Tibial nerve (tissue), 4 donors: ENCODE measurements at regions not wholly inside any gene's neighbourhood (a gene's known extent, or its start where the extent isn't known, plus 50 kb on each side); places are given as distances from the start of the nearest gene placed in this dataset.

Source experiments
- DNase-seq, 2 donors: peaks; one replicate each; pipeline ENCODE4 v3.0.0-alpha.2; 2019; ENCODE audit warnings: low spot score in 2 of 2
- H3K27ac ChIP-seq, 4 donors: fragments of 200-600 bp; sonication (generic) in 3 of 4; one replicate each; pipeline ENCODE4 v1.5.1; 2017 to 2019; ENCODE audit warnings: mild to moderate bottlenecking in 1 of 4
- H3K27me3 ChIP-seq, 2 donors: fragments of 200-600 bp; sonication (generic) in 1 of 2; one replicate each; pipeline versions ENCODE4 v1.5.1 to v1.6.0; 2017 to 2019
- H3K36me3 ChIP-seq, 3 donors: fragments of 200-600 bp; sonication (generic); one replicate each; pipeline ENCODE4 v1.5.1; 2018 to 2019
- H3K4me1 ChIP-seq, 4 donors: fragments of 200-600 bp; sonication (generic) in 3 of 4; one replicate each; pipeline ENCODE4 v1.5.1; 2017 to 2019
- H3K4me3 ChIP-seq, 4 donors: fragments of 200-600 bp; sonication (generic) in 3 of 4; one replicate each; pipeline ENCODE4 v1.5.1; 2017 to 2019; ENCODE audit warnings: mild to moderate bottlenecking in 1 of 4, moderate library complexity in 1 of 4
- H3K9me3 ChIP-seq, 4 donors: fragments of 200-600 bp; sonication (generic) in 3 of 4; one replicate each; pipeline ENCODE4 v1.5.1; 2017 to 2019
- EP300 ChIP-seq, 2 donors: sonication (generic); formaldehyde crosslinking; IDR thresholded peaks; one replicate each; pipeline ENCODE4 v1.6.1; 2017; ENCODE audit warnings: antibody characterized with exemption in 2 of 2, mild to moderate bottlenecking in 1 of 2
- POLR2A ChIP-seq, 2 donors: fragments of 450-650 bp; IDR thresholded peaks; one replicate each; pipeline ENCODE4 v1.6.1; 2017; ENCODE audit warnings: antibody characterized with exemption in 2 of 2, mild to moderate bottlenecking in 2 of 2, moderate library complexity in 2 of 2
- WGBS, 2 donors: methylation state at CpG; one replicate each; pipeline ENCODE4 v1.1.5; 2018; 5-methylcytosine and 5-hydroxymethylcytosine counted together
- TF ChIP-seq, protein P1 (sequence below), 5 experiments: fragments of 200-600 bp in 3 of 5; fragments of 450-650 bp in 2 of 5; sonication (generic) in 3 of 5; IDR thresholded peaks; one replicate each; pipeline ENCODE4 v1.5.1; 2016 to 2019; ENCODE audit warnings: antibody characterized with exemption in 5 of 5, mild to moderate bottlenecking in 3 of 5, moderate library complexity in 2 of 5

DNA sequence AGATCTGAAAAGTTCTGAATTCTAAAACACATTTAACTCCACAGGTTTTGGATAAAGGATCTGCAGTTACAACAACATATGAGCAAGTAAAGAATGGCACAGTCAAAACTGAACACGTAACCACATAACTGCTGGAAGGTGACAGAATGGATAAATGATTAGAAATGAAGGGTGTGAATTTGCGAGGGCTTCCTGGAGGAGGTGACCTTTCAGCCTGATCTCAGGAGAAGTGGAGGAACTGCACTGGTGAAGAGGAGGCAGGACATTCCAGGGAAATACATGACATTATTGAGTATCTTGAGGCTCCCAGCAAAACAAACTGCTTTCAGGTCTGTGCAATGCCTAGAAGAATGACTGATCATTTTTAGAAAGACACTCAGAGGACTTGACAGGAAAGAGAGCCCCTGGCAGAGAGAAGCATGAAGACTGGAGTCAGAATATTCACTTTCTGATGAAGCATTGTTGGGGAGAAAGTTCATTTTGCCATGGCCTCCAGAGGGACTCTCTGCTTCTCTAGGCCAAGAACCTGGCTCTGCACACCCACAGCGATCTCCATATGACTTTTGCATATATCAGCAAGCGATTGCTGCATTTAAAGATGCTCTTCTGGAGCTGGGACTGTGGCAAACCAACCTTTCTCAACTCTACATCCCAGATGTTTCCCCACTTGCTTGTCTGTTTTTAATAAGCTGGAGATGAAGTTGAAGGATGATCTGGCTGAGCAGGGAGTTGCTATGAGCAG, 122.7 kb upstream of the FAM78B start:
- Histone ChIP-seq H3K27ac (no peak overlapping the region), H3K36me3 (no peaks in the 10 kb centered on the region), H3K27me3 (no peaks in the 10 kb centered on the region), H3K9me3 (no peaks in the 10 kb centered on the region), H3K4me3 (no peak overlapping the region), H3K4me1 (no peaks in the 10 kb centered on the region)
- TF ChIP-seq EP300 (IDR thresholded peaks at IDR 0.05) = no peak
- no peak for DNase-seq
- 78 to 85% methylated on average over 4 of the region's 4 CpGs for WGBS, 2 donors

DNA sequence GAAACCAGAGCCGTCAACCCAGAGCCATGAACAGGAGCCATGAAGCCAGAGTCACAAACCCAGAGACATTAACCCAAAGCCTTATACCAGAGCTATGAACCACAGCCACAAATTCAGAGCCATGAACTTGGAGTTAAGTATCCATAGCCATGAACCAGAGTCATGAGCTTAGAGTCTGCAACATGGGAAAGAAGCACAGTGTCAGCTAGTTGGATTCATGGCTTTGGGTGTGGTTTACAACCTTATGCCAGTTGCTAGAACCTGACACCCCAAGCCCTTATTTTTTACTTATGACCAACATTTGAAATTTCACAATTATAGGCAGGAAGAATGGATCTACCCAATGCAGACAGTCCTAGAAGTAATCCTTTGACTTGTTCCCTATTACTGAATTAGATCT, 128.9 kb upstream of the FAM78B start:
- Histone ChIP-seq H3K9me3 (no peaks in the 10 kb centered on the region), H3K27ac (no peak overlapping the region), H3K4me3 (no peak overlapping the region), H3K27me3 (no peaks in the 10 kb centered on the region), H3K36me3 (no peaks in the 10 kb centered on the region), H3K4me1 (no peaks in the 10 kb centered on the region)
- TF ChIP-seq, protein P1, sequence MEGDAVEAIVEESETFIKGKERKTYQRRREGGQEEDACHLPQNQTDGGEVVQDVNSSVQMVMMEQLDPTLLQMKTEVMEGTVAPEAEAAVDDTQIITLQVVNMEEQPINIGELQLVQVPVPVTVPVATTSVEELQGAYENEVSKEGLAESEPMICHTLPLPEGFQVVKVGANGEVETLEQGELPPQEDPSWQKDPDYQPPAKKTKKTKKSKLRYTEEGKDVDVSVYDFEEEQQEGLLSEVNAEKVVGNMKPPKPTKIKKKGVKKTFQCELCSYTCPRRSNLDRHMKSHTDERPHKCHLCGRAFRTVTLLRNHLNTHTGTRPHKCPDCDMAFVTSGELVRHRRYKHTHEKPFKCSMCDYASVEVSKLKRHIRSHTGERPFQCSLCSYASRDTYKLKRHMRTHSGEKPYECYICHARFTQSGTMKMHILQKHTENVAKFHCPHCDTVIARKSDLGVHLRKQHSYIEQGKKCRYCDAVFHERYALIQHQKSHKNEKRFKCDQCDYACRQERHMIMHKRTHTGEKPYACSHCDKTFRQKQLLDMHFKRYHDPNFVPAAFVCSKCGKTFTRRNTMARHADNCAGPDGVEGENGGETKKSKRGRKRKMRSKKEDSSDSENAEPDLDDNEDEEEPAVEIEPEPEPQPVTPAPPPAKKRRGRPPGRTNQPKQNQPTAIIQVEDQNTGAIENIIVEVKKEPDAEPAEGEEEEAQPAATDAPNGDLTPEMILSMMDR (IDR thresholded peaks at IDR 0.05) = no peak
- no peak for TF ChIP-seq EP300 (IDR thresholded peaks at IDR 0.05)
- TF ChIP-seq POLR2A (IDR thresholded peaks at IDR 0.05) = no peak
- DNase-seq = no peak
- 94 to 100% methylated on average over 1 of the region's 1 CpG for WGBS, 2 donors

DNA sequence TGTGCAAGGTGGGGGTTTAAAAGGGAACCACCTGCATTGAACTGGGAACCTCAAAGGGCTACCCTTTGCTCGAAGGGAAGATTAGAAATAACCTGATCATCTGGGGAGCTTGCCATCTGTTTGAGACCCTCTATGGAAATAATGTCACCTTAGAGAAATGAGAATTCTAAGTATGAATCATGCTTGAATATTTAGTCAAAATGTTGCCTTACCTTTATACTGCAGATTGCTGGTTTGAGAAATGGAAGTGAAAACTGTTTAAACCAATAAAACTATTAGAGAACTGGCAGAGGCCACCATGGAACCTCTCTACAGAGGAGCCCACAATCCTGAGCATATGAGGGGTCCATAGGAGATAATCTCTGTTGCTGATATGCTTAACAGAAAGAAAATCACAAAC, 131.2 kb upstream of the FAM78B start:
- DNase-seq = no peak
- H3K4me3 ChIP-seq = no peak overlapping the region
- H3K9me3 ChIP-seq = no peaks in the 10 kb centered on the region
- H3K27ac ChIP-seq = no peak overlapping the region
- no peak for TF ChIP-seq EP300 (IDR thresholded peaks at IDR 0.05)
- TF ChIP-seq, protein P1 (IDR thresholded peaks at IDR 0.05) = no peak
- TF ChIP-seq POLR2A (IDR thresholded peaks at IDR 0.05) = no peak
- H3K27me3 ChIP-seq = no peaks in the 10 kb centered on the region
- H3K4me1 ChIP-seq = no peaks in the 10 kb centered on the region
- no peaks in the 10 kb centered on the region for H3K36me3 ChIP-seq
- WGBS, 2 donors = 78 to 89% methylated on average over 1 of the region's 1 CpG

DNA sequence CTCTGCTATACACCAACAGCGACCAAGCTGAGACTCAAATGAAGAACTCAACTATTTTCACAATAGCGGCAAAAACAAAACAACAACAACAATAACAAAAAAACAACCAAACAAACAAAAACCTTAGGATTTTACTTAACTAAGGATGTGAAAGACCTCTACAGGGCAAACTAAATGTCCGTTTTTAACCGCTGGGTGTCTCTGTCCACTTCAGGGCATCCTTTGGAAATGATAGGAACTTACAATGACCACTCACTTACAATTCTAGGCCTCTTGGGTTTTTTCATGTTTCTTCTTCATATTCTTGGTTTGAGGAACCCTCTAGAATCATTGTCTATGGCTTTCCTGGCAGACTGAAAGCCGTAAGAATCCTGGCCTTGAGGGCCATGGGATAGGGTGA, 134.0 kb upstream of the FAM78B start:
- DNase-seq = no peak
- no peaks in the 10 kb centered on the region for H3K4me1 ChIP-seq
- H3K27me3 ChIP-seq = no peaks in the 10 kb centered on the region
- 91 to 95% methylated on average over 5 of the region's 5 CpGs for WGBS, 2 donors
- no peaks in the 10 kb centered on the region for H3K9me3 ChIP-seq
- no peak overlapping the region for H3K27ac ChIP-seq
- no peaks in the 10 kb centered on the region for H3K36me3 ChIP-seq
- TF ChIP-seq POLR2A (IDR thresholded peaks at IDR 0.05) = no peak
- TF ChIP-seq, protein P1 (IDR thresholded peaks at IDR 0.05) = no peak
- no peak for TF ChIP-seq EP300 (IDR thresholded peaks at IDR 0.05)
- no peak overlapping the region for H3K4me3 ChIP-seq

DNA sequence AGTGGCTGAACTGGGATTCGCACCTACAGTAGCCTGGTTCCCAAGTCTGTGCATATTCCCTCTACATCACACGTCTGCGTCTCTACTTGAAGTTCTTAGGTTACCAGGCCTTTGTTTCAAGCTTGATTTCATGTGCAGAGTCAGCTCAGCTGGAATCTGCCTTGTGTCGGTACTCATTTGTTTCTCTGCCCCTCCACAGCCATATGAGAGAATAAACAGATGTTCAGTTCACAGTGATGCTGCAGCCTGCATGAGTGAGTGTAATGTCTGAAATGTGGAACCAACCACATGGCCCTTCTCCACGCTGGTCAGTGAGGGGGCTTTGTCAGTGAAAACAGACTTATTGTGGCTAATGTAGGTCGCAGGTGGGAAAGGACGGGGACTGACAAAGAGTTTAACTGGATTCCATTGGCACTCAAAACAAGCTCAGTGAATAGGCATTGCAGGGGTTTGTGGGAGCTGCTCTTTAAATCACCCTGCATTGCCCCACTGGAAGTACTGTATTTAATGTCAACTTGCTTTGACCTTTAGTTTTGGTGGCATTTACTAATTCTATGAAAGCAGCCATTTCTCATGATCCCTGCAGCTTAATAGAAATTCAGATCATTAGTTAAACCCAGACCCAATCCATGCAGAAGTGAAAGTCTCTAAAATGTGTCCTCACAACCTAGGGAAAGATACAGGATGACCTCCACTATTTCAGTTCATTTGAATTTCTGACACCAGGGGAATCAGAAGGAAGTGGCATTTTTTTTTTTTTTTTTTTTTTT, 136.4 kb upstream of the FAM78B start:
- H3K27me3 ChIP-seq = no peaks in the 10 kb centered on the region
- no peak for DNase-seq
- no peaks in the 10 kb centered on the region for H3K4me1 ChIP-seq

More for the DNA sequence above, 136.4 kb upstream of the FAM78B start:
- 41 to 42% methylated on average over 7 of the region's 7 CpGs for WGBS, 2 donors
- TF ChIP-seq, protein P1 (IDR thresholded peaks at IDR 0.05) = no peak
- TF ChIP-seq POLR2A (IDR thresholded peaks at IDR 0.05) = no peak
- no peak for TF ChIP-seq EP300 (IDR thresholded peaks at IDR 0.05)
- H3K27ac ChIP-seq = no peak overlapping the region
- no peak overlapping the region for H3K4me3 ChIP-seq
- no peaks in the 10 kb centered on the region for H3K36me3 ChIP-seq
- no peaks in the 10 kb centered on the region for H3K9me3 ChIP-seq
